SU-DHL-6 (cell line): ENCODE measurements at regions not wholly inside any gene's neighbourhood (a gene's known extent, or its start where the extent isn't known, plus 50 kb on each side); places are given as distances from the start of the nearest gene placed in this dataset.

Source experiments
- H2AFZ ChIP-seq: fragments of 200-600 bp; sonication (generic); 2 replicates; pipeline ENCODE4 v1.6.1; 2014; ENCODE audit warnings: low read depth, mild to moderate bottlenecking, moderate library complexity, mixed read lengths, antibody characterized with exemption, low read length; ENCODE audit not compliant: severe bottlenecking
- H3F3A ChIP-seq: fragments of 200-600 bp; shearing (Covaris generic); 2 replicates; pipeline ENCODE4 v1.6.0; 2016; ENCODE audit warnings: antibody characterized with exemption, mild to moderate bottlenecking; ENCODE audit not compliant: insufficient read depth
- H3K27ac ChIP-seq: fragments of 200-600 bp; sonication (generic); 2 replicates; pipeline ENCODE4 v1.5.1; 2016; ENCODE audit warnings: low read depth, mild to moderate bottlenecking, low read length, moderate library complexity, mixed read lengths
- H3K27me3 ChIP-seq: fragments of 200-600 bp; sonication (generic), shearing (Covaris generic); 2 replicates; pipeline ENCODE4 v1.6.0; 2014; ENCODE audit warnings: mild to moderate bottlenecking, low read length
- H3K36me3 ChIP-seq: fragments of 200-600 bp; sonication (generic); 2 replicates; pipeline ENCODE4 v1.6.1; 2014; ENCODE audit warnings: mild to moderate bottlenecking, low read length, mixed read lengths
- H3K4me2 ChIP-seq: fragments of 300-600, 200-600 bp; shearing (Covaris generic), sonication (generic); 2 replicates; pipeline ENCODE4 v1.6.0; 2014; ENCODE audit warnings: low read length, low read depth, mild to moderate bottlenecking; ENCODE audit not compliant: poor library complexity, severe bottlenecking
- H3K4me3 ChIP-seq: fragments of 200-600 bp; sonication (generic); 2 replicates; pipeline ENCODE4 v1.5.1; 2014; ENCODE audit warnings: antibody characterized with exemption, low read length, mild to moderate bottlenecking, mixed read lengths; ENCODE audit not compliant: insufficient read depth, poor library complexity, severe bottlenecking
- H3K79me2 ChIP-seq: fragments of 200-600 bp; sonication (generic); 2 replicates; pipeline ENCODE4 v1.6.1; 2014; ENCODE audit warnings: mild to moderate bottlenecking, low read length, moderate library complexity; ENCODE audit not compliant: insufficient read depth
- H3K9ac ChIP-seq: fragments of 200-600 bp; sonication (generic); 2 replicates; pipeline ENCODE4 v1.7.0; 2014; ENCODE audit warnings: mild to moderate bottlenecking, low read length
- H3K9me2 ChIP-seq: fragments of 200-600 bp; sonication (generic); replicated peaks from 2 replicates; pipeline ENCODE4 v1.6.1; 2014; ENCODE audit warnings: low read length; ENCODE audit not compliant: insufficient read depth
- H3K9me3 ChIP-seq: fragments of 200-600 bp; sonication (generic); 2 replicates; pipeline ENCODE4 v1.6.1; 2014; ENCODE audit warnings: low read length, mixed read lengths; ENCODE audit not compliant: insufficient read depth
- H4K20me1 ChIP-seq: fragments of 200-600 bp; sonication (generic); 2 replicates; pipeline ENCODE4 v1.6.1; 2014; ENCODE audit warnings: low read depth, mild to moderate bottlenecking, antibody characterized with exemption, low read length, moderate library complexity, mixed read lengths
- EZH2phosphoT487 ChIP-seq: fragments of 200-600 bp; sonication (generic), shearing (Covaris generic); conservative IDR thresholded peaks from 2 replicates; pipeline ENCODE4 v1.6.1; 2018; ENCODE audit warnings: mild to moderate bottlenecking, antibody characterized with exemption, low read length, moderate library complexity, mixed read lengths
- TF ChIP-seq, protein P1 (sequence below): fragments of 200-600 bp; sonication (generic); IDR thresholded peaks from one replicate; pipeline ENCODE4 v1.5.1; 2017; ENCODE audit warnings: antibody characterized with exemption, mild to moderate bottlenecking, low read length, moderate library complexity; ENCODE audit not compliant: insufficient read depth, poor library complexity, severe bottlenecking

DNA sequence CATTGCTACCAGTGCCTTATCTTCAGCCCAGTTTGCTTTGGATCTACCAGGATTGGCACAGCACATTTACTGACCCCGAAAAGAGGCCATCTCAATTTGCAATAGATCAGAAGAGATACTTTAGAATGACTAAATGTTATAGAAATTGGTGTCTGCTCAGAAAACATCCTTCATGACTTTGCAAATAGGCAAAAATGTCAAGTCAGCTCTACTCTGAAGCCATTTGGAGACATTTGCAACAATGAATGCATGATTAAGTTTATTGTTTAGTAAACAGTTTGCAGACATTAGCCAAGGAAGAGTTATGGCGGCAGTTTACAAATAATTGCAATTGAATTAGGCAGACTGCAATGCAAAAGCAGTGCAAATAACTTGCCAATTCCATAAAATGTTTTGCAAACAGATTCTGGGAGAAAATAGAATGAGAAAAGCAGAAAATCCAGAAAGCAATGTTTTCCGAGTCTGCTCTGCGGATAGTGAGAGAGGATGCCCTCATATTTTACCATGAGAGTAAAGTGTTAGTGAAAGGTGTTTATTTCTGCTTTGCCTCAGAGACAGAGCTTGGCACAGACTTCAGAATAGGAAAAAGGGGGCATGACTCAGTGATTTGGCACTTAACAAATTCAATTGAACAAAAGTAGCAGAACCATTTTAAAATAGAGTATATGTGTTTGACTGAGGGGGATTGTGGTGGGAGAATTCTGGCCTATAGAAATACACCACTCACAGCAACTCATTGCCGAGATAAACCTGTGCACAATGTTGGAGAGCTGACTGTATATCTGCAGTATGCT is 334.9 kb upstream of the NR2F2 start:
- Histone ChIP-seq H3K36me3 (no peaks in the 10 kb centered on the region), H3K27me3 (no peaks in the 10 kb centered on the region), H3K4me2 (no peak overlapping the region), H3K27ac (no peak overlapping the region), H4K20me1 (no peaks in the 10 kb centered on the region), H3K4me3 (no peak overlapping the region), H3K9me2 (no peaks in the 10 kb centered on the region), H3K9me3 (no peaks in the 10 kb centered on the region), H3K79me2 (no peaks in the 10 kb centered on the region), H3K9ac (no peak overlapping the region), H2AFZ (no peak overlapping the region), H3F3A (no peaks in the 10 kb centered on the region)
- no peak for TF ChIP-seq EZH2phosphoT487
- TF ChIP-seq, protein P1, sequence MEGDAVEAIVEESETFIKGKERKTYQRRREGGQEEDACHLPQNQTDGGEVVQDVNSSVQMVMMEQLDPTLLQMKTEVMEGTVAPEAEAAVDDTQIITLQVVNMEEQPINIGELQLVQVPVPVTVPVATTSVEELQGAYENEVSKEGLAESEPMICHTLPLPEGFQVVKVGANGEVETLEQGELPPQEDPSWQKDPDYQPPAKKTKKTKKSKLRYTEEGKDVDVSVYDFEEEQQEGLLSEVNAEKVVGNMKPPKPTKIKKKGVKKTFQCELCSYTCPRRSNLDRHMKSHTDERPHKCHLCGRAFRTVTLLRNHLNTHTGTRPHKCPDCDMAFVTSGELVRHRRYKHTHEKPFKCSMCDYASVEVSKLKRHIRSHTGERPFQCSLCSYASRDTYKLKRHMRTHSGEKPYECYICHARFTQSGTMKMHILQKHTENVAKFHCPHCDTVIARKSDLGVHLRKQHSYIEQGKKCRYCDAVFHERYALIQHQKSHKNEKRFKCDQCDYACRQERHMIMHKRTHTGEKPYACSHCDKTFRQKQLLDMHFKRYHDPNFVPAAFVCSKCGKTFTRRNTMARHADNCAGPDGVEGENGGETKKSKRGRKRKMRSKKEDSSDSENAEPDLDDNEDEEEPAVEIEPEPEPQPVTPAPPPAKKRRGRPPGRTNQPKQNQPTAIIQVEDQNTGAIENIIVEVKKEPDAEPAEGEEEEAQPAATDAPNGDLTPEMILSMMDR = no peak

GRCh38 chr15:95996494-95996893 is 334.0 kb upstream of the NR2F2 start:
- Histone ChIP-seq H3K9me2 (no peaks in the 10 kb centered on the region), H3K79me2 (no peaks in the 10 kb centered on the region), H2AFZ (no peak overlapping the region), H3K9ac (no peak overlapping the region), H4K20me1 (no peaks in the 10 kb centered on the region), H3K4me3 (no peak overlapping the region), H3K4me2 (no peak overlapping the region), H3K27me3 (no peaks in the 10 kb centered on the region), H3F3A (no peaks in the 10 kb centered on the region), H3K36me3 (no peaks in the 10 kb centered on the region), H3K27ac (no peak overlapping the region), H3K9me3 (no peaks in the 10 kb centered on the region)
- TF ChIP-seq, protein P1 = no peak

DNA sequence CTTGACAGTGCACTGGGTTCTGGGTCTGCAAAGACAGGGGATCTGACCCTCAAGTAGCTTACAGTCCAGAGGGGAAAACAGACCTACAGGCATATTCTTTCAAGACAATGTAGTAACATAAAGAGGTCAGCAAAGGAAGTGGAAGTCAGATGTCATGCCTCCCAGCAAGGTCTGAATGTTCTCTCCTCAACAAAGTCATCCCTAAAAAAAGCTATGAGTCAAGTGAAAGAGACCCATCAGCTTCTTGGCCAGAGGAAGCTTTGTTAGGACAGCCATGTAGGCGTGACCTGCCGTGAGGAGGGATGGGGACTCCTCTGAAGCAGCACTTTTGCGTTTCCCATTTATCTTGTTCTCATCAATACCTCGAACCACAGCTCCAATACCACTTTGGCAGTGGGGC is 331.6 kb upstream of the NR2F2 start:
- Histone ChIP-seq H3K9me2 (no peaks in the 10 kb centered on the region), H3K4me3 (no peak overlapping the region), H2AFZ (no peak overlapping the region), H3K9ac (no peak overlapping the region), H3K36me3 (no peaks in the 10 kb centered on the region), H3F3A (no peaks in the 10 kb centered on the region), H3K27me3 (no peaks in the 10 kb centered on the region), H3K27ac (no peak overlapping the region), H3K79me2 (no peaks in the 10 kb centered on the region), H3K9me3 (no peaks in the 10 kb centered on the region), H4K20me1 (no peaks in the 10 kb centered on the region), H3K4me2 (no peak overlapping the region)
- TF ChIP-seq, protein P1 = no peak
- no peak for TF ChIP-seq EZH2phosphoT487
